ENCODE measurements at regions not wholly inside any gene's neighbourhood (a gene's known extent, or its start where the extent isn't known, plus 50 kb on each side); places are given as distances from the start of the nearest gene placed in this dataset.

DNA sequence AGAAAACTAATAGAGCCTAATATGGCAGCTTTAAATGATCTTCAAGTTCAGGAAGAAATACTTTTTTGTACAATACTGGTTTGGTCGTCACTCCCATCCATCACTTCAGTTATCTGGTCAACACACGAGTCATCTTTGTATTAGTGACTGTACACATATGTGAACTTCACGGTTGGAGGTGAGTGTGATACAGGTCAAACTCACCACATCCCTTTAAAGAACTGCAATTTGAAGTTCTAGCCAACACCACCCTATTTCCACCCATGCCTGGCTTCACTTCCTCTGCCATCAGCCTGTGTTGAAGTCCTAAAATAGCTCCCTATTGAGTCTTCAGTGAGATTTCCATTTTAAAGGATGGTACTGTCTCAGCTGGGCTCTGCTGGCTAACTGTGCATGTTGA, 361.9 kb downstream of the TXNL1 start:
- TF ChIP-seq, protein P1, sequence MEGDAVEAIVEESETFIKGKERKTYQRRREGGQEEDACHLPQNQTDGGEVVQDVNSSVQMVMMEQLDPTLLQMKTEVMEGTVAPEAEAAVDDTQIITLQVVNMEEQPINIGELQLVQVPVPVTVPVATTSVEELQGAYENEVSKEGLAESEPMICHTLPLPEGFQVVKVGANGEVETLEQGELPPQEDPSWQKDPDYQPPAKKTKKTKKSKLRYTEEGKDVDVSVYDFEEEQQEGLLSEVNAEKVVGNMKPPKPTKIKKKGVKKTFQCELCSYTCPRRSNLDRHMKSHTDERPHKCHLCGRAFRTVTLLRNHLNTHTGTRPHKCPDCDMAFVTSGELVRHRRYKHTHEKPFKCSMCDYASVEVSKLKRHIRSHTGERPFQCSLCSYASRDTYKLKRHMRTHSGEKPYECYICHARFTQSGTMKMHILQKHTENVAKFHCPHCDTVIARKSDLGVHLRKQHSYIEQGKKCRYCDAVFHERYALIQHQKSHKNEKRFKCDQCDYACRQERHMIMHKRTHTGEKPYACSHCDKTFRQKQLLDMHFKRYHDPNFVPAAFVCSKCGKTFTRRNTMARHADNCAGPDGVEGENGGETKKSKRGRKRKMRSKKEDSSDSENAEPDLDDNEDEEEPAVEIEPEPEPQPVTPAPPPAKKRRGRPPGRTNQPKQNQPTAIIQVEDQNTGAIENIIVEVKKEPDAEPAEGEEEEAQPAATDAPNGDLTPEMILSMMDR (IDR thresholded peaks at IDR 0.05), result no peak
- DNase-seq (ENCODE audit: low spot score), result no peak
- no peaks in the 10 kb centered on the region for H3K4me1 Mint-ChIP-seq (ENCODE audit: low read depth)
- no peaks in the 10 kb centered on the region for H3K27me3 Mint-ChIP-seq (ENCODE audit: low read depth)
- H3K4me3 Mint-ChIP-seq (ENCODE audit: unreplicated experiment), result no peak overlapping the region
- no peaks in the 10 kb centered on the region for H3K36me3 Mint-ChIP-seq (ENCODE audit: low read depth)
- no peak overlapping the region for H3K27ac Mint-ChIP-seq (ENCODE audit: unreplicated experiment)
- no peaks in the 10 kb centered on the region for H3K9me3 Mint-ChIP-seq (ENCODE audit: low read depth)

DNA sequence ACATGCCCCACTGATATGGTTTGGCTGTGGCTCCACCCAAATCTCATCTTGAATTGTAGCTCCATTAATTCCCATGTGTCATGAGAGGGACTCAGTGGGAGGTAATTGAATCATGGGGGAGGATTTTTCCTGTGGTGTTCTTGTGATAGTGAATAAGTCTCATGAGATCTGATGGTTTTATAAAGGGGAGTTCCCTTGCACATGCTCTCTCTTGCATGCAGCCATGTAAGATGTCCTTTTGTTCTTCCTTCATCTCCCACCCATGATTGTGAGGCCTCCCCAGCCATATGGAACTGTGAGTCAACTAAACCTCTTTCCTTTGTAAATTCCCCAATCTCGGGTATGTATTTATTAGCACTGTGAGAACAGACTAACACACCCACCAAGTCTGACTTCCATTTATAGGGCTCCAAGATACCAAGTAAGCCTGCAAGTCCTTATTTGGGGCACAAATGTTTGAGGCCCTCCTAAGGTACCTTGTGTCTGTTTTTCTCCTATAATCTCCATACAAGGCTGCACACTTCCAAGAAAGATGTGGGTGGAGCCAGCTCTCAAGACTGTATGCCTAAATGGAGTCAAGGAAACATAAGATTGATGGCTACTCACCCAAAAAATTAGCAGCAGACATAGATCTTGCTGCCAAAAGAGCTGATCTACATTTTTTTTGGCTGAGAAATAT, 364.7 kb downstream of the TXNL1 start:
- DNase-seq (ENCODE audit: low spot score), result no peak
- TF ChIP-seq, protein P1 (IDR thresholded peaks at IDR 0.05), result no peak
- H3K27ac Mint-ChIP-seq (ENCODE audit: unreplicated experiment), result no peak overlapping the region
- peaks cover 1% of the 10 kb centered on the region for H3K36me3 Mint-ChIP-seq (ENCODE audit: low read depth)
- no peak overlapping the region for H3K4me3 Mint-ChIP-seq (ENCODE audit: unreplicated experiment)
- no peaks in the 10 kb centered on the region for H3K9me3 Mint-ChIP-seq (ENCODE audit: low read depth)
- H3K27me3 Mint-ChIP-seq (ENCODE audit: low read depth), result no peaks in the 10 kb centered on the region
- H3K4me1 Mint-ChIP-seq (ENCODE audit: low read depth), result no peaks in the 10 kb centered on the region

DNA sequence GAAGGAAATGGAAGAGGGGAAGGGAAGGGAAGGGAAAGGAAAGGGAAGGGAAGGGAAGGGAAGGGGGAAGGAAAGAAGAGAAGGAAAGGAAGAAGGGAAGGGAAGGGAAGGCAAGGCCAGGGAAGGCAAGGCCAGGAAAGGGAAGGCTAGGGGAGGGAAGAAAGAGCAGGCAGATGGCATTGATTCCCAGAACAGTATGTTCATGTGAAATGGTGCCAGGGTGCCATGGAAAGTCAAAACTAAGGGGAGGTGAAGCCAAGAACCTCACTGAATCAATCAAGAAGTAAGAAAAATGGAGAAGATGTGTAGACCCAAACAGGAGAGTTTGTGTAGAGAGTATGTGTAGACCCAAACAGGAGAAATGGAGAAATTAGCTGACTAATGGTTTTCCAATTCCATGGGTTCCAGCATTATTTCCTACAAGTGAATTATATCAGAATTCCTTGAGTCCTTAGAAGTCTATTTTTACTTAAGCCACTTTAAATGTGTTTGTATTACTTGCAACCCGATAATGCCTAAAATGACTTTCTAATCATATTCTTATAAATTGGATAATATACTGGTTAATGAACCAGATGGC, 367.6 kb downstream of the TXNL1 start:
- no peaks in the 10 kb centered on the region for H3K27me3 Mint-ChIP-seq (ENCODE audit: low read depth)
- peaks cover 13% of the 10 kb centered on the region for H3K4me1 Mint-ChIP-seq (ENCODE audit: low read depth)
- no peaks in the 10 kb centered on the region for H3K9me3 Mint-ChIP-seq (ENCODE audit: low read depth)
- no peak overlapping the region for H3K27ac Mint-ChIP-seq (ENCODE audit: unreplicated experiment)
- H3K36me3 Mint-ChIP-seq (ENCODE audit: low read depth), result peaks cover 1% of the 10 kb centered on the region
- DNase-seq (ENCODE audit: low spot score), result no peak
- no peak overlapping the region for H3K4me3 Mint-ChIP-seq (ENCODE audit: unreplicated experiment)
- TF ChIP-seq, protein P1 (IDR thresholded peaks at IDR 0.05), result no peak

DNA sequence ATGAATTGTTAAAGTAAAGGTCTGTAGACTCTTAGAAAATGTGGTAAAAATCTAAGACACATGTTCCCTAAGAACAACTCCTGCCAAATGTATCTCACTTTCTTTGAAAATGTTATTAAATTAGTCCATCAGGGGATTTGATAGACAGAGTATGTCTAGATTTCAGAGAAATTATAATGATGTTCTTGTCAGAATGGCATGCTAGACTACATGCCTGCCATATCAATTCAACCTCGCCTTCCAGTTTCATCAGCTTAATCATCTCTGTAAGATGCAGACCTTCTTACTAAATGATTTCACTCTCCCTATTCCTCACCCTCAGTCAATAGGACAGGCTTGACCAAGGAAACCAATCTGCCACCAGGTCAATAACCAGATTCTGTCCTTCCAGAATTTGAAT, 368.4 kb downstream of the TXNL1 start:
- Mint-ChIP-seq H3K27ac (ENCODE audit: unreplicated experiment) (no peak overlapping the region), H3K4me1 (ENCODE audit: low read depth) (peaks cover 13% of the 10 kb centered on the region), H3K27me3 (ENCODE audit: low read depth) (no peaks in the 10 kb centered on the region), H3K9me3 (ENCODE audit: low read depth) (no peaks in the 10 kb centered on the region), H3K4me3 (ENCODE audit: unreplicated experiment) (no peak overlapping the region), H3K36me3 (ENCODE audit: low read depth) (peaks cover 1% of the 10 kb centered on the region)
- TF ChIP-seq, protein P1 (IDR thresholded peaks at IDR 0.05), result no peak
- DNase-seq (ENCODE audit: low spot score), result no peak

DNA sequence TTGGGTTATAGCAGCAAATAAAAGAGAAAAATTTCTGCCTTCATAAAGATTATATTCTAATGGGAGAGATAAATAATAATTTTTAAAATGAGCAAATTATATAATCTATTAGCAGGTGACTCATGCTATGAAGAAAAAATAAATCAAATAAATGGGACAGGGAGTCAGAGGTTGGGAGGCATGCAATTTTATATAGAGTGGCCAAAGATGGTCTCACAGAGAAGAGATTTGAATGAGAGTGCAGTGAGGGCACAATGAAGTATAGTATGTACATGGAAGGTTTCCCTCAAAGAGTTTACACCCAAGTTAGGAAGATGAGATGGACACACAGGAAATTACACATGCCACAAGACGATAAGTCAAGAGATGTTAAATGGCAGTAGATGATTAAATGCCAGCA, 369.4 kb downstream of the TXNL1 start:
- TF ChIP-seq, protein P1 (IDR thresholded peaks at IDR 0.05), result no peak
- Mint-ChIP-seq H3K36me3 (ENCODE audit: low read depth) (peaks cover 1% of the 10 kb centered on the region), H3K4me3 (ENCODE audit: unreplicated experiment) (no peak overlapping the region), H3K27ac (ENCODE audit: unreplicated experiment) (no peak overlapping the region), H3K4me1 (ENCODE audit: low read depth) (peaks cover 13% of the 10 kb centered on the region), H3K9me3 (ENCODE audit: low read depth) (no peaks in the 10 kb centered on the region), H3K27me3 (ENCODE audit: low read depth) (no peaks in the 10 kb centered on the region)
- DNase-seq (ENCODE audit: low spot score), result no peak
